ENCODE measurements at regions not wholly inside any gene's neighbourhood (a gene's known extent, or its start where the extent isn't known, plus 50 kb on each side); places are given as distances from the start of the nearest gene placed in this dataset.

- no peak overlapping the region for H3K4me2 ChIP-seq
- H3K36me3 Mint-ChIP-seq = no peaks in the 10 kb centered on the region
- H3K27me3 ChIP-seq = no peaks in the 10 kb centered on the region
- H3K4me1 Mint-ChIP-seq = no peaks in the 10 kb centered on the region
- H3K27ac Mint-ChIP-seq = no peak overlapping the region
- H3F3A ChIP-seq (ENCODE audit: low read depth) = peaks cover 1% of the 10 kb centered on the region
- H3K27me3 Mint-ChIP-seq (ENCODE audit: insufficient read depth, low read depth) = peaks cover 8% of the 10 kb centered on the region
- no peak overlapping the region for H3K4me3 Mint-ChIP-seq
- peaks cover 11% of the 10 kb centered on the region for H3K4me1 ChIP-seq
- H3K9ac ChIP-seq = no peak overlapping the region
- no peak overlapping the region for H3K27ac ChIP-seq
- H3K4me3 ChIP-seq = no peak overlapping the region
- H4K20me1 ChIP-seq (ENCODE audit: low read depth) = no peaks in the 10 kb centered on the region
- no peak for DNase-seq (ENCODE audit: low spot score)
- no peaks in the 10 kb centered on the region for H3K9me3 Mint-ChIP-seq
- no peak overlapping the region for H2AFZ ChIP-seq (replicated peaks)
- no peaks in the 10 kb centered on the region for H3K79me2 ChIP-seq (ENCODE audit: low read depth)
- no peaks in the 10 kb centered on the region for H3K36me3 ChIP-seq
- no peaks in the 10 kb centered on the region for H3K9me3 ChIP-seq (ENCODE audit: low read depth)
- TF ChIP-seq EZH2 (IDR thresholded peaks at IDR 0.05) (no peak), EZH2phosphoT487 (IDR thresholded peaks at IDR 0.05) (no peak)
- TF ChIP-seq, protein P1, sequence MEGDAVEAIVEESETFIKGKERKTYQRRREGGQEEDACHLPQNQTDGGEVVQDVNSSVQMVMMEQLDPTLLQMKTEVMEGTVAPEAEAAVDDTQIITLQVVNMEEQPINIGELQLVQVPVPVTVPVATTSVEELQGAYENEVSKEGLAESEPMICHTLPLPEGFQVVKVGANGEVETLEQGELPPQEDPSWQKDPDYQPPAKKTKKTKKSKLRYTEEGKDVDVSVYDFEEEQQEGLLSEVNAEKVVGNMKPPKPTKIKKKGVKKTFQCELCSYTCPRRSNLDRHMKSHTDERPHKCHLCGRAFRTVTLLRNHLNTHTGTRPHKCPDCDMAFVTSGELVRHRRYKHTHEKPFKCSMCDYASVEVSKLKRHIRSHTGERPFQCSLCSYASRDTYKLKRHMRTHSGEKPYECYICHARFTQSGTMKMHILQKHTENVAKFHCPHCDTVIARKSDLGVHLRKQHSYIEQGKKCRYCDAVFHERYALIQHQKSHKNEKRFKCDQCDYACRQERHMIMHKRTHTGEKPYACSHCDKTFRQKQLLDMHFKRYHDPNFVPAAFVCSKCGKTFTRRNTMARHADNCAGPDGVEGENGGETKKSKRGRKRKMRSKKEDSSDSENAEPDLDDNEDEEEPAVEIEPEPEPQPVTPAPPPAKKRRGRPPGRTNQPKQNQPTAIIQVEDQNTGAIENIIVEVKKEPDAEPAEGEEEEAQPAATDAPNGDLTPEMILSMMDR (IDR thresholded peaks at IDR 0.05) = no peak
Measured at GRCh38 chr11:27254744-27255446, 108.1 kb downstream of the CCDC34 start.

GRCh38 chr11:27253224-27253623 lies 109.8 kb downstream of the CCDC34 start:
- Histone ChIP-seq H3K27me3 (no peaks in the 10 kb centered on the region), H4K20me1 (ENCODE audit: low read depth) (no peaks in the 10 kb centered on the region), H3K4me3 (no peak overlapping the region), H2AFZ (replicated peaks) (no peak overlapping the region), H3K9me3 (ENCODE audit: low read depth) (no peaks in the 10 kb centered on the region), H3K27ac (no peak overlapping the region), H3K9ac (no peak overlapping the region), H3F3A (ENCODE audit: low read depth) (peaks cover 18% of the 10 kb centered on the region), H3K4me1 (peaks cover 22% of the 10 kb centered on the region), H3K4me2 (no peak overlapping the region), H3K79me2 (ENCODE audit: low read depth) (no peaks in the 10 kb centered on the region), H3K36me3 (no peaks in the 10 kb centered on the region)
- Mint-ChIP-seq H3K4me1 (no peaks in the 10 kb centered on the region), H3K4me3 (no peak overlapping the region), H3K27ac (no peak overlapping the region), H3K27me3 (ENCODE audit: insufficient read depth, low read depth) (peaks cover 10% of the 10 kb centered on the region), H3K9me3 (no peaks in the 10 kb centered on the region), H3K36me3 (no peaks in the 10 kb centered on the region)
- TF ChIP-seq, protein P1 (IDR thresholded peaks at IDR 0.05) = no peak
- no peak for TF ChIP-seq EZH2phosphoT487 (IDR thresholded peaks at IDR 0.05)
- no peak for TF ChIP-seq EZH2 (IDR thresholded peaks at IDR 0.05)
- no peak for DNase-seq (ENCODE audit: low spot score)

GRCh38 chr11:27250867-27251665 lies 111.9 kb downstream of the CCDC34 start:
- Histone ChIP-seq H3K9ac (no peak overlapping the region), H3K27me3 (no peaks in the 10 kb centered on the region), H3F3A (ENCODE audit: low read depth) (peaks cover 22% of the 10 kb centered on the region), H3K4me3 (no peak overlapping the region), H3K4me2 (no peak overlapping the region), H4K20me1 (ENCODE audit: low read depth) (no peaks in the 10 kb centered on the region), H3K9me3 (ENCODE audit: low read depth) (no peaks in the 10 kb centered on the region), H3K79me2 (ENCODE audit: low read depth) (no peaks in the 10 kb centered on the region), H2AFZ (replicated peaks) (no peak overlapping the region), H3K27ac (no peak overlapping the region), H3K36me3 (no peaks in the 10 kb centered on the region), H3K4me1 (peaks cover 22% of the 10 kb centered on the region)
- H3K27ac Mint-ChIP-seq = no peak overlapping the region
- no peaks in the 10 kb centered on the region for H3K36me3 Mint-ChIP-seq
- no peak for DNase-seq (ENCODE audit: low spot score)
- H3K27me3 Mint-ChIP-seq (ENCODE audit: insufficient read depth, low read depth) = peaks cover 8% of the 10 kb centered on the region
- no peaks in the 10 kb centered on the region for H3K9me3 Mint-ChIP-seq
- no peak overlapping the region for H3K4me3 Mint-ChIP-seq
- H3K4me1 Mint-ChIP-seq = no peaks in the 10 kb centered on the region
- no peak for TF ChIP-seq EZH2phosphoT487 (IDR thresholded peaks at IDR 0.05)
- TF ChIP-seq, protein P1 (IDR thresholded peaks at IDR 0.05) = no peak
- TF ChIP-seq EZH2 (IDR thresholded peaks at IDR 0.05) = no peak
